ENCODE measurements at regions not wholly inside any gene's neighbourhood (a gene's known extent, or its start where the extent isn't known, plus 50 kb on each side); places are given as distances from the start of the nearest gene placed in this dataset.

- ATAC-seq (no peak), DNase-seq (no peak)
- TF ChIP-seq CTCF (IDR thresholded peaks at IDR 0.05) = no peak
- intact Hi-C loops (cut with DNase I) = no loop called here
- Histone ChIP-seq H3K4me3 (no peak overlapping the region), H3K27ac (no peak overlapping the region), H3K27me3 (no peaks in the 10 kb centered on the region), H3K9me3 (no peaks in the 10 kb centered on the region), H3K4me1 (no peaks in the 10 kb centered on the region), H3K36me3 (no peaks in the 10 kb centered on the region)
Observed at GRCh38 chr18:27244259-27244658, 59.2 kb upstream of the CHST9 start.

- no peak overlapping the region for H3K27ac ChIP-seq
- intact Hi-C loops (cut with DNase I) = no loop called here
- no peaks in the 10 kb centered on the region for H3K4me1 ChIP-seq
- no peak for ATAC-seq
- H3K36me3 ChIP-seq = no peaks in the 10 kb centered on the region
- no peaks in the 10 kb centered on the region for H3K9me3 ChIP-seq
- H3K27me3 ChIP-seq = no peaks in the 10 kb centered on the region
- no peak for DNase-seq
- H3K4me3 ChIP-seq = no peak overlapping the region
- no peak for TF ChIP-seq CTCF (IDR thresholded peaks at IDR 0.05)
Observed at GRCh38 chr18:27242392-27243047, 57.4 kb upstream of the CHST9 start.

- no peak for TF ChIP-seq CTCF (IDR thresholded peaks at IDR 0.05)
- no peaks in the 10 kb centered on the region for H3K4me1 ChIP-seq
- DNase-seq (no peak), ATAC-seq (no peak)
- H3K36me3 ChIP-seq = no peaks in the 10 kb centered on the region
- H3K27ac ChIP-seq = no peak overlapping the region
- intact Hi-C loops (cut with DNase I) = no loop called here
- no peak overlapping the region for H3K4me3 ChIP-seq
- H3K9me3 ChIP-seq = no peaks in the 10 kb centered on the region
- no peaks in the 10 kb centered on the region for H3K27me3 ChIP-seq
Observed at GRCh38 chr18:27240383-27240782, 55.3 kb upstream of the CHST9 start.

GRCh38 chr18:27239669-27240068, 54.6 kb upstream of the CHST9 start:
- Histone ChIP-seq H3K4me1 (no peaks in the 10 kb centered on the region), H3K27me3 (no peaks in the 10 kb centered on the region), H3K4me3 (no peak overlapping the region), H3K9me3 (no peaks in the 10 kb centered on the region), H3K36me3 (no peaks in the 10 kb centered on the region), H3K27ac (no peak overlapping the region)
- no peak for TF ChIP-seq CTCF (IDR thresholded peaks at IDR 0.05)
- no peak for DNase-seq
- no peak for ATAC-seq
- intact Hi-C loops (cut with DNase I) = no loop called here

- H3K27ac ChIP-seq = no peak overlapping the region
- DNase-seq (no peak), ATAC-seq (no peak)
- H3K27me3 ChIP-seq = no peaks in the 10 kb centered on the region
- no peaks in the 10 kb centered on the region for H3K4me1 ChIP-seq
- no peaks in the 10 kb centered on the region for H3K36me3 ChIP-seq
- no peaks in the 10 kb centered on the region for H3K9me3 ChIP-seq
- no peak overlapping the region for H3K4me3 ChIP-seq
- intact Hi-C loops (cut with DNase I) = no loop called here
- TF ChIP-seq CTCF (IDR thresholded peaks at IDR 0.05) = no peak
Observed at GRCh38 chr18:27235218-27235870, 50.2 kb upstream of the CHST9 start.
